A549 (cell line): ENCODE measurements at regions not wholly inside any gene's neighbourhood (a gene's known extent, or its start where the extent isn't known, plus 50 kb on each side); places are given as distances from the start of the nearest gene placed in this dataset.

Experiments
- MAZ ChIP-seq: fragments of 150-350 bp; IDR thresholded peaks from 2 replicates; pipeline ENCODE4 v1.6.1; 2014; ENCODE audit warnings: antibody characterized with exemption, low read depth, low read length, borderline replicate concordance
- POLR2A ChIP-seq: IDR thresholded peaks from 2 replicates; pipeline ENCODE4 v1.6.1; 2012; ENCODE audit warnings: mild to moderate bottlenecking, low read length
- TF ChIP-seq, protein P1 (sequence below): fragments of >200 bp; sonication (Bioruptor Twin); formaldehyde crosslinking; IDR thresholded peaks from 3 replicates; pipeline ENCODE4 v1.5.1; 2016

DNA sequence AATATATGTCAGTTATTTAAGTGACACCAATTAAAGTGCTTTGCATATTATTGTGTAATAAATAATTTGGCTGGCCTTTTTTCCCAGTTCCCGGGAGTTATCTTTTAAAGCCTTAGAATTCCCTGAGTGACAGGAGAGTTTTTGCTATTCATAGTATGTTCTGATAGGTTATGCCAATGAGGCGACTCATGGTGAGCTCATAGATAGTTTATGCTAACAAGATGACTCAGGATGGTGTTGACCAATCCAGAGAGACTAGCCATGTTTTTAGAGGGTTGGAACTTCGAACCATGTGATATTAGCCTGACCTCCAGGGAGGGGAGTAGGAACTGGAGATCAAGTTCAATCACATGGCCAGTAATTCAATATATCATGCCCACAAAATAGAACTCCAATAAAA, 310.8 kb downstream of the USP25 start:
- TF ChIP-seq, protein P1, sequence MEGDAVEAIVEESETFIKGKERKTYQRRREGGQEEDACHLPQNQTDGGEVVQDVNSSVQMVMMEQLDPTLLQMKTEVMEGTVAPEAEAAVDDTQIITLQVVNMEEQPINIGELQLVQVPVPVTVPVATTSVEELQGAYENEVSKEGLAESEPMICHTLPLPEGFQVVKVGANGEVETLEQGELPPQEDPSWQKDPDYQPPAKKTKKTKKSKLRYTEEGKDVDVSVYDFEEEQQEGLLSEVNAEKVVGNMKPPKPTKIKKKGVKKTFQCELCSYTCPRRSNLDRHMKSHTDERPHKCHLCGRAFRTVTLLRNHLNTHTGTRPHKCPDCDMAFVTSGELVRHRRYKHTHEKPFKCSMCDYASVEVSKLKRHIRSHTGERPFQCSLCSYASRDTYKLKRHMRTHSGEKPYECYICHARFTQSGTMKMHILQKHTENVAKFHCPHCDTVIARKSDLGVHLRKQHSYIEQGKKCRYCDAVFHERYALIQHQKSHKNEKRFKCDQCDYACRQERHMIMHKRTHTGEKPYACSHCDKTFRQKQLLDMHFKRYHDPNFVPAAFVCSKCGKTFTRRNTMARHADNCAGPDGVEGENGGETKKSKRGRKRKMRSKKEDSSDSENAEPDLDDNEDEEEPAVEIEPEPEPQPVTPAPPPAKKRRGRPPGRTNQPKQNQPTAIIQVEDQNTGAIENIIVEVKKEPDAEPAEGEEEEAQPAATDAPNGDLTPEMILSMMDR, result no peak
- TF ChIP-seq POLR2A (no peak), MAZ (no peak)
